ENCODE measurements at regions not wholly inside any gene's neighbourhood (a gene's known extent, or its start where the extent isn't known, plus 50 kb on each side); places are given as distances from the start of the nearest gene placed in this dataset.
"Not testable (repeated sequence)": the region's sequence is repeated elsewhere in the genome, so short reads cannot be mapped to it uniquely, and the experiment has no call there.

- DNase-seq (ENCODE audit: low spot score) = no peak
Observed at GRCh38 chr3:74832925-74833324, 218.5 kb upstream of the CNTN3 start.

GRCh38 chr3:74830845-74831244 lies 216.4 kb upstream of the CNTN3 start:
- not testable (repeated sequence) for DNase-seq (ENCODE audit: low spot score)

- not testable (repeated sequence) for DNase-seq (ENCODE audit: low spot score)
Observed at GRCh38 chr3:74825404-74825803, 210.9 kb upstream of the CNTN3 start.

- DNase-seq (ENCODE audit: low spot score) = no peak
Observed at GRCh38 chr3:74824366-74824765, 209.9 kb upstream of the CNTN3 start.

- DNase-seq (ENCODE audit: low spot score) = no peak
Observed at GRCh38 chr3:74814181-74814580, 199.7 kb upstream of the CNTN3 start.

GRCh38 chr3:74812756-74813155 lies 198.3 kb upstream of the CNTN3 start:
- DNase-seq (ENCODE audit: low spot score) = no peak

GRCh38 chr3:74808506-74809275 lies 194.2 kb upstream of the CNTN3 start:
- DNase-seq (ENCODE audit: low spot score) = no peak

- DNase-seq (ENCODE audit: low spot score) = no peak
Observed at GRCh38 chr3:74801924-74802323, 187.5 kb upstream of the CNTN3 start.

GRCh38 chr3:74789111-74789510 lies 174.7 kb upstream of the CNTN3 start:
- DNase-seq (ENCODE audit: low spot score) = no peak

GRCh38 chr3:74787011-74787410 lies 172.6 kb upstream of the CNTN3 start:
- DNase-seq (ENCODE audit: low spot score) = no peak

GRCh38 chr3:74771401-74771800 lies 156.9 kb upstream of the CNTN3 start:
- DNase-seq (ENCODE audit: low spot score) = no peak

- DNase-seq (ENCODE audit: low spot score) = no peak
Observed at GRCh38 chr3:74768010-74768409, 153.6 kb upstream of the CNTN3 start.

- DNase-seq (ENCODE audit: low spot score) = no peak
Observed at GRCh38 chr3:74766405-74766804, 151.9 kb upstream of the CNTN3 start.

GRCh38 chr3:74763830-74764229 lies 149.4 kb upstream of the CNTN3 start:
- DNase-seq (ENCODE audit: low spot score) = no peak

- DNase-seq (ENCODE audit: low spot score) = no peak
Observed at GRCh38 chr3:74756674-74757073, 142.2 kb upstream of the CNTN3 start.

- DNase-seq (ENCODE audit: low spot score) = no peak
Observed at GRCh38 chr3:74752290-74752689, 137.8 kb upstream of the CNTN3 start.

GRCh38 chr3:74751775-74752174 lies 137.3 kb upstream of the CNTN3 start:
- no peak for DNase-seq (ENCODE audit: low spot score)

- DNase-seq (ENCODE audit: low spot score) = no peak
Observed at GRCh38 chr3:74750901-74751300, 136.4 kb upstream of the CNTN3 start.

GRCh38 chr3:74739242-74739641 lies 124.8 kb upstream of the CNTN3 start:
- no peak for DNase-seq (ENCODE audit: low spot score)

- DNase-seq (ENCODE audit: low spot score) = no peak
Observed at GRCh38 chr3:74722211-74722610, 107.8 kb upstream of the CNTN3 start.

- no peak for DNase-seq (ENCODE audit: low spot score)
Observed at GRCh38 chr3:74713977-74714376, 99.5 kb upstream of the CNTN3 start.

- no peak for DNase-seq (ENCODE audit: low spot score)
Observed at GRCh38 chr3:74711913-74712512, 97.6 kb upstream of the CNTN3 start.

GRCh38 chr3:74709951-74710350 lies 95.5 kb upstream of the CNTN3 start:
- DNase-seq (ENCODE audit: low spot score) = no peak
